Testis (tissue), 2 donors: ENCODE measurements at regions not wholly inside any gene's neighbourhood (a gene's known extent, or its start where the extent isn't known, plus 50 kb on each side); places are given as distances from the start of the nearest gene placed in this dataset.

Experiments used
- POLR2A ChIP-seq: fragments of 450-650 bp; IDR thresholded peaks from one replicate; pipeline ENCODE4 v1.6.1; 2017; ENCODE audit warnings: antibody characterized with exemption, mild to moderate bottlenecking, moderate library complexity
- TF ChIP-seq, protein P1 (sequence below), 3 experiments: fragments of 450-650 bp in 2 of 3; fragments of 200-600 bp in 1 of 3; sonication (generic) in 1 of 3; IDR thresholded peaks; one replicate each; pipeline ENCODE4 v1.5.1; 2016 to 2019; ENCODE audit warnings: antibody characterized with exemption in 3 of 3, mild to moderate bottlenecking in 2 of 3, moderate library complexity in 1 of 3

DNA sequence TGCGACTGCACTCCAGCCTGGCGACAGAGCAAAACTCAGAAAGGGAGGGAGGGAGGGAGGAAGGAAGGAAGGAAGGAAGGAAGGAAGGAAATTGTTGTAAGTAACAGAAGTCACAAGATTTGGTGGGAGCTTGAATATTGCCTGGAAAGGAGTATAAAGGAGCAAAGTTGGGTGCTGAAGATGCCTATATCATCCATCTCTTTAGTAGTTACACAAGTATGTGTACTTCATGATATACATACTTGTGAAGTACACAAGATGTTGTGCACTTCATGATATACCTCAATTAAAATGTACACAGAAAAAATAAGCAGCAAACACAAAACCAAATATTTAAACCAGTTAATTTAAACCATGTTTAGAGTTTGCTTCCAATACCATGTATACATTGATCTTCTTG, 1223.8 kb downstream of the SORCS3 start:
- TF ChIP-seq, protein P1, sequence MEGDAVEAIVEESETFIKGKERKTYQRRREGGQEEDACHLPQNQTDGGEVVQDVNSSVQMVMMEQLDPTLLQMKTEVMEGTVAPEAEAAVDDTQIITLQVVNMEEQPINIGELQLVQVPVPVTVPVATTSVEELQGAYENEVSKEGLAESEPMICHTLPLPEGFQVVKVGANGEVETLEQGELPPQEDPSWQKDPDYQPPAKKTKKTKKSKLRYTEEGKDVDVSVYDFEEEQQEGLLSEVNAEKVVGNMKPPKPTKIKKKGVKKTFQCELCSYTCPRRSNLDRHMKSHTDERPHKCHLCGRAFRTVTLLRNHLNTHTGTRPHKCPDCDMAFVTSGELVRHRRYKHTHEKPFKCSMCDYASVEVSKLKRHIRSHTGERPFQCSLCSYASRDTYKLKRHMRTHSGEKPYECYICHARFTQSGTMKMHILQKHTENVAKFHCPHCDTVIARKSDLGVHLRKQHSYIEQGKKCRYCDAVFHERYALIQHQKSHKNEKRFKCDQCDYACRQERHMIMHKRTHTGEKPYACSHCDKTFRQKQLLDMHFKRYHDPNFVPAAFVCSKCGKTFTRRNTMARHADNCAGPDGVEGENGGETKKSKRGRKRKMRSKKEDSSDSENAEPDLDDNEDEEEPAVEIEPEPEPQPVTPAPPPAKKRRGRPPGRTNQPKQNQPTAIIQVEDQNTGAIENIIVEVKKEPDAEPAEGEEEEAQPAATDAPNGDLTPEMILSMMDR (IDR thresholded peaks at IDR 0.05), result no peak
- TF ChIP-seq POLR2A, result no peak
